OCI-LY3 (cell line): ENCODE measurements at regions not wholly inside any gene's neighbourhood (a gene's known extent, or its start where the extent isn't known, plus 50 kb on each side); places are given as distances from the start of the nearest gene placed in this dataset.
"Not testable (repeated sequence)": the region's sequence is repeated elsewhere in the genome, so short reads cannot be mapped to it uniquely, and the experiment has no call there.

Experiments
- H2AFZ ChIP-seq: fragments of 200-600, 300-600 bp; shearing (Covaris generic); 2 replicates; pipeline ENCODE4 v1.6.0; 2014; ENCODE audit warnings: antibody characterized with exemption, low read depth, low read length
- H3K27ac ChIP-seq: fragments of 200-600, 300-600 bp; sonication (generic); 2 replicates; pipeline ENCODE4 v1.5.1; 2014; ENCODE audit warnings: mild to moderate bottlenecking, low read length, moderate library complexity, mixed read lengths
- H3K27me3 ChIP-seq: fragments of 200-600, 300-600 bp; sonication (generic); 2 replicates; pipeline ENCODE4 v1.6.1; 2014; ENCODE audit warnings: low read depth, low read length, mixed read lengths
- H3K36me3 ChIP-seq: fragments of 200-600, 300-600 bp; sonication (generic); replicated peaks from 2 replicates; pipeline ENCODE3; 2014; ENCODE audit warnings: low read depth, low read length, mixed read lengths
- H3K4me1 ChIP-seq: fragments of 300-600, 200-600 bp; sonication (generic); 2 replicates; pipeline ENCODE4 v1.6.1; 2014; ENCODE audit warnings: low read length, mixed read lengths
- H3K4me2 ChIP-seq: fragments of 200-600, 300-600 bp; sonication (generic); 2 replicates; pipeline ENCODE4 v1.6.1; 2014; ENCODE audit warnings: low read length, mixed read lengths
- H3K4me3 ChIP-seq: fragments of 300-600, 200-600 bp; sonication (generic); 2 replicates; pipeline ENCODE4 v1.5.1; 2014; ENCODE audit warnings: antibody characterized with exemption, mild to moderate bottlenecking, low read length, moderate library complexity
- H3K79me2 ChIP-seq: fragments of 300-600, 200-600 bp; shearing (Covaris generic); 2 replicates; pipeline ENCODE4 v1.6.1; 2014; ENCODE audit warnings: mild to moderate bottlenecking, low read length, mixed read lengths
- H3K9ac ChIP-seq: fragments of 300-600, 200-600 bp; shearing (Covaris generic); 2 replicates; pipeline ENCODE4 v1.6.0; 2014; ENCODE audit warnings: mild to moderate bottlenecking, low read length, moderate library complexity
- H3K9me3 ChIP-seq: fragments of 200-600, 300-600 bp; shearing (Covaris generic); 2 replicates; pipeline ENCODE4 v1.6.1; 2014; ENCODE audit warnings: low read length, mixed read lengths; ENCODE audit not compliant: insufficient read depth
- H4K20me1 ChIP-seq: fragments of 200-600, 300-600 bp; sonication (generic); 2 replicates; pipeline ENCODE4 v1.6.1; 2016; ENCODE audit warnings: low read length, mixed read lengths; ENCODE audit not compliant: insufficient read depth
- CTCF ChIP-seq: fragments of 200-600, 300-600 bp; sonication (generic); IDR thresholded peaks from 2 replicates; pipeline ENCODE4 v1.5.1; 2014; ENCODE audit warnings: antibody characterized with exemption, low read length, low read depth
- EZH2phosphoT487 ChIP-seq: fragments of 200-600 bp; shearing (Covaris generic); IDR thresholded peaks from 2 replicates; pipeline ENCODE4 v1.6.1; 2018; ENCODE audit warnings: antibody characterized with exemption, mixed run types, low read depth

DNA sequence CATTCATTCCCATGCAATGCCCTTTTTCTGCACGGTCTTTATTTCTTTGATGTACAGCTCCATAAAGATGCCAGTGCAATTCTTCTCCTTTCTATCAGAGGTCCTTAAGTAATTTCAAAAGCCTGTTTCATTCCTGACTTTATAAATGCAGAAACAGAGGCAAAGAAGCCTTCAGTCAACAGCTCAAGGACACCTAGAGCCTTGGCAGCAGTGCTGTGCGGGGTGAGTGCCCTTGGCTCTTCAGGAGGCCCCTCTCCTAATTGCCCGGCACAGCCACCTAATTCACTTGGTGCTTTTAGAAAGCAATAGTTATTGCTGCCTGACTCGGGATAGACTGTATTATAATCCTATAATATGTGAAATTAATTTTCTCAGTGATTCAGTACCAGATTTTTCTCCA lies 169.6 kb upstream of the KLF6 start:
- Histone ChIP-seq H3K4me1 (peaks cover 7% of the 10 kb centered on the region), H3K27ac (no peak overlapping the region), H3K27me3 (no peaks in the 10 kb centered on the region), H4K20me1 (no peaks in the 10 kb centered on the region), H3K4me2 (no peak overlapping the region), H3K36me3 (no peaks in the 10 kb centered on the region), H3K9ac (no peak overlapping the region), H2AFZ (no peak overlapping the region), H3K79me2 (no peaks in the 10 kb centered on the region), H3K9me3 (no peaks in the 10 kb centered on the region), H3K4me3 (no peak overlapping the region)
- TF ChIP-seq EZH2phosphoT487: no peak
- no peak for TF ChIP-seq CTCF

DNA sequence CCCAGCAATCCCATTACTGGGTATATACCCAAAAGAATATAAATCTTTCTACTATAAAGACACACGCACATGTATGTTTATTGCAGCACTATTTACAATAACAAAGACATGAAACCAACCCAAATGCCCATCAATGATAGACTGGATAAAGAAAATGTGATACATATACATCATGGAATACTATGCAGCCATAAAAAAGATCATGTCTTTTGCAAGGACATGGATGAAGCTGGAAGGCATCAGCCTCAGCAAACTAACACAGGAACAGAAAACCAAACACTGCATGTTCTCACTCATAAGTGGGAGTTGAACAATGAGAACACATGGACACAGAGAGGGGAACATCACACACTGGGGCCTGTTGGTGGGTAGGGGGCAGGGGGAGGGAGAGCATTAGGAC lies 169.0 kb upstream of the KLF6 start:
- H3K27me3 ChIP-seq, H3K79me2 ChIP-seq, H3K9ac ChIP-seq, H3K4me3 ChIP-seq, H3K27ac ChIP-seq, H4K20me1 ChIP-seq, H3K36me3 ChIP-seq, H3K9me3 ChIP-seq, H3K4me2 ChIP-seq, H3K4me1 ChIP-seq, H2AFZ ChIP-seq: not testable (repeated sequence)

- no peaks in the 10 kb centered on the region for H3K36me3 ChIP-seq
- no peaks in the 10 kb centered on the region for H4K20me1 ChIP-seq
- no peak overlapping the region for H3K9ac ChIP-seq
- H2AFZ ChIP-seq: no peak overlapping the region
- H3K4me1 ChIP-seq: no peaks in the 10 kb centered on the region
- no peaks in the 10 kb centered on the region for H3K79me2 ChIP-seq
- no peak overlapping the region for H3K4me3 ChIP-seq
- H3K27ac ChIP-seq: no peak overlapping the region
- no peaks in the 10 kb centered on the region for H3K27me3 ChIP-seq
- TF ChIP-seq EZH2phosphoT487 (no peak), CTCF (no peak)
- no peaks in the 10 kb centered on the region for H3K9me3 ChIP-seq
- no peak overlapping the region for H3K4me2 ChIP-seq
Observed at GRCh38 chr10:3951993-3952392, 167.0 kb upstream of the KLF6 start.

DNA sequence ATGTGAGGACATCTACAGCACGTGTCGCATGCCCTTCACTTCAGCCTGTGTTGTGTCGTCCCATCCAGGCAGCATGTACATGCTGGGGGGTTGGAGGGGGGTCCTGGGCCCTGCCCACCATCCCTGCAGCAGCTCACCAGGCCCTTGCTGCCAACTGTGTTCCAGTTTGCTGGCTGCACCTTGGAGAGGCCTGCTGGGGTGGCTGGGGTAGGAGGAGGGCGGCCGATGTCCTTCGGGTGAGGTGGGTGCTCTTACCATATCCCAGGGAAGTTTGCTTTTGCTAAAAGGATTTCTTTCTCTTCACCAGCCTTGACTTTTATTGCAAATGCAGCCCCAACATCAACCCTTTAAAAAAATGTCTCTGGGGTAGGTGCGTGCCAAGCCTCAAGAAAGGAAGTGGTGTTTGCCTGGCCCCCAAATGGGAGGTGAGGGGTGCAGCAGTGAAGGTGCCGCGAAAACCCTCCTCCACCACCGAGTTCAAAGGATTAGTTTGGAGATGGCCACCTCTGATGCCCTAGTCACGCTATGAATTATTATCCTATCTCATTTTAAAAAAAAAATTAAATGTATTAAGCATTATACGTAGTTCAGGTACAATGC lies 165.8 kb upstream of the KLF6 start:
- Histone ChIP-seq H3K4me2 (no peak overlapping the region), H3K4me3 (no peak overlapping the region), H3K79me2 (no peaks in the 10 kb centered on the region), H3K9ac (no peak overlapping the region), H3K9me3 (no peaks in the 10 kb centered on the region), H3K27me3 (no peaks in the 10 kb centered on the region), H3K27ac (no peak overlapping the region), H2AFZ (no peak overlapping the region), H4K20me1 (no peaks in the 10 kb centered on the region), H3K4me1 (no peaks in the 10 kb centered on the region), H3K36me3 (no peaks in the 10 kb centered on the region)
- TF ChIP-seq CTCF (no peak), EZH2phosphoT487 (no peak)

GRCh38 chr10:3949711-3950110 lies 164.7 kb upstream of the KLF6 start:
- H3K4me3 ChIP-seq: no peak overlapping the region
- no peaks in the 10 kb centered on the region for H3K9me3 ChIP-seq
- H4K20me1 ChIP-seq: no peaks in the 10 kb centered on the region
- H3K4me2 ChIP-seq: no peak overlapping the region
- H2AFZ ChIP-seq: no peak overlapping the region
- H3K36me3 ChIP-seq: no peaks in the 10 kb centered on the region
- no peaks in the 10 kb centered on the region for H3K79me2 ChIP-seq
- TF ChIP-seq CTCF: no peak
- TF ChIP-seq EZH2phosphoT487: no peak
- H3K4me1 ChIP-seq: no peaks in the 10 kb centered on the region
- no peak overlapping the region for H3K27ac ChIP-seq
- H3K27me3 ChIP-seq: no peaks in the 10 kb centered on the region
- no peak overlapping the region for H3K9ac ChIP-seq
